Ascending aorta (tissue), 2 donors: ENCODE measurements at regions not wholly inside any gene's neighbourhood (a gene's known extent, or its start where the extent isn't known, plus 50 kb on each side); places are given as distances from the start of the nearest gene placed in this dataset.

ENCODE experiments used
- DNase-seq, 2 donors: peaks; one replicate each; pipeline ENCODE4 v3.0.0-alpha.2; 2019; ENCODE audit warnings: low spot score in 2 of 2
- H3K27ac ChIP-seq, 2 donors: fragments of 200-600 bp; sonication (generic); one replicate each; pipeline ENCODE4 v1.5.1; 2016 to 2017; ENCODE audit warnings: mild to moderate bottlenecking in 1 of 2
- H3K27me3 ChIP-seq: fragments of 200-600 bp; sonication (generic); one replicate; pipeline ENCODE4 v1.5.1; 2017
- H3K36me3 ChIP-seq, 2 donors: fragments of 200-600 bp; sonication (generic); one replicate each; pipeline ENCODE4 v1.5.1; 2016
- H3K4me1 ChIP-seq, 2 donors: fragments of 200-600 bp; sonication (generic); one replicate each; pipeline ENCODE4 v1.5.1; 2016 to 2017; ENCODE audit warnings: mild to moderate bottlenecking in 1 of 2
- H3K4me3 ChIP-seq, 2 donors: fragments of 200-600 bp; sonication (generic); one replicate each; pipeline ENCODE4 v1.5.1; 2016 to 2017; ENCODE audit warnings: mild to moderate bottlenecking in 1 of 2
- H3K9me3 ChIP-seq, 2 donors: fragments of 200-600 bp; sonication (generic); one replicate each; pipeline ENCODE4 v1.5.1; 2016
- intact Hi-C: fragments of 100-400 bp; cut with DNase I; formaldehyde crosslinking; loops from one replicate; pipeline ENCODE4 v1.15.1; 2023
- TF ChIP-seq, protein P1 (sequence below), 3 experiments: fragments of 200-600 bp in 2 of 3; fragments of 450-650 bp in 1 of 3; sonication (generic) in 2 of 3; IDR thresholded peaks; one replicate each; pipeline ENCODE4 v1.5.1; 2016 to 2019; ENCODE audit warnings: antibody characterized with exemption in 3 of 3, mild to moderate bottlenecking in 1 of 3, moderate library complexity in 1 of 3

DNA sequence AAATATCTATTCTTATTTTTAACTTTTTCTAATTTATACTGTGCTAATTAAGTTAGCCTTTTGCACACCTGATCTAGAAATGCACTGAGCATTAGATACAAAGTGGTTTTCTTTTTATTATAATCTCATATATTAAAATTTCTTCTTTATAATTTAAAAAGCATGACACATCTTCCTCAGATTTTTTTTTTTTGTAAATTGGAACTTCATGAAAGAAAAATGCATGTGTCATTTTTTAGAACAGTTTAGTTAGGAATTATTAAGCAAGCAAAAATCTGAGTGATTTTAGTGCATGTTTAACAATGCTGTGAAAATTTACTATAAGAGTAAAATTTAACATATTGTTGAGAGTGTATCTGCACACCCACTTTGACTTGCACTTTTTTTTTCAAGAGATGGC is 367.9 kb downstream of the TFEC start:
- no peak for DNase-seq
- TF ChIP-seq, protein P1, sequence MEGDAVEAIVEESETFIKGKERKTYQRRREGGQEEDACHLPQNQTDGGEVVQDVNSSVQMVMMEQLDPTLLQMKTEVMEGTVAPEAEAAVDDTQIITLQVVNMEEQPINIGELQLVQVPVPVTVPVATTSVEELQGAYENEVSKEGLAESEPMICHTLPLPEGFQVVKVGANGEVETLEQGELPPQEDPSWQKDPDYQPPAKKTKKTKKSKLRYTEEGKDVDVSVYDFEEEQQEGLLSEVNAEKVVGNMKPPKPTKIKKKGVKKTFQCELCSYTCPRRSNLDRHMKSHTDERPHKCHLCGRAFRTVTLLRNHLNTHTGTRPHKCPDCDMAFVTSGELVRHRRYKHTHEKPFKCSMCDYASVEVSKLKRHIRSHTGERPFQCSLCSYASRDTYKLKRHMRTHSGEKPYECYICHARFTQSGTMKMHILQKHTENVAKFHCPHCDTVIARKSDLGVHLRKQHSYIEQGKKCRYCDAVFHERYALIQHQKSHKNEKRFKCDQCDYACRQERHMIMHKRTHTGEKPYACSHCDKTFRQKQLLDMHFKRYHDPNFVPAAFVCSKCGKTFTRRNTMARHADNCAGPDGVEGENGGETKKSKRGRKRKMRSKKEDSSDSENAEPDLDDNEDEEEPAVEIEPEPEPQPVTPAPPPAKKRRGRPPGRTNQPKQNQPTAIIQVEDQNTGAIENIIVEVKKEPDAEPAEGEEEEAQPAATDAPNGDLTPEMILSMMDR (IDR thresholded peaks at IDR 0.05), result no peak
- H3K9me3 ChIP-seq, result no peaks in the 10 kb centered on the region
- no peaks in the 10 kb centered on the region for H3K27me3 ChIP-seq
- H3K27ac ChIP-seq, result no peak overlapping the region
- no peak overlapping the region for H3K4me3 ChIP-seq
- intact Hi-C loops, result no loop called here
- H3K4me1 ChIP-seq, result no peaks in the 10 kb centered on the region
- H3K36me3 ChIP-seq, result no peaks in the 10 kb centered on the region

DNA sequence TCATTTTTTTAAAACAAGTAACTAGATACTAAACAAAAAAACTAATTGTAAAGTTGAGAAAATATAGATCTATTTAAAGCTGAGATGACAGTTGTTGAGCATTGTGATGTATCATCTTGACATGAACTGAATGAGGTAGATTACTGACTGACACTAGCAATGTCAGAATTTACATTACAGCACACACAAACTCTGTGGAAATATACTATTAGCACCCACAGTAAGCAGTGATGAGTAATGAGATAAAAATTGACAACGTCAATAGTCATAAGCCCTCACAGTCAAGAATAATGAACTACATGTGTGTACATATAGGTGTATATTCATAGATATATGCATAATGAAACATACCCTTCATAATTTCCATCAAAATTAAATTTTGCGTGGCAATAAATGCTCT is 368.4 kb downstream of the TFEC start:
- intact Hi-C loops, result no loop called here
- H3K4me1 ChIP-seq, result no peaks in the 10 kb centered on the region
- TF ChIP-seq, protein P1 (IDR thresholded peaks at IDR 0.05), result no peak

DNA sequence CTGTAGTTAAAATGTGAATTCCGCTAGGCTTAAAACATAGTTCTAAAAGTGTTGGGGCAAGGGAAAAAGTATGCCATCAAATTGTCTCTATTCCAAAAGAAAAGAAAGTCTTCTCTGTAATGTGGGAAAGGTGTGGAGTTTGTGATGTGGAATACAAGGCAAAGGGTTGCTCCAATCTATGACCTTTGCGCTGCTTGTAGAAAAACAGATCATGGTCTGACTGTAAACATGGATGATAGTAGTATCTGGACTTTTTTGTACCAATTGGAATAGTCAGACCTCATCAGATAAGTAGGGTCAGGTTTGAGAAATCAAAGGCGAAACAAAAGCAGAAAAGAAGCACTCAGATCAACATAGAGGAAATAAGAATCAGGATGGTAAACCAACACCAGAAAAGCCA is 372.3 kb downstream of the TFEC start:
- intact Hi-C loops, result no loop called here
- Histone ChIP-seq H3K4me1 (no peaks in the 10 kb centered on the region), H3K27ac (no peak overlapping the region), H3K9me3 (no peaks in the 10 kb centered on the region), H3K36me3 (no peaks in the 10 kb centered on the region), H3K27me3 (no peaks in the 10 kb centered on the region), H3K4me3 (no peak overlapping the region)
- TF ChIP-seq, protein P1 (IDR thresholded peaks at IDR 0.05), result no peak
- no peak for DNase-seq

More for the DNA sequence above, 368.4 kb downstream of the TFEC start:
- Histone ChIP-seq H3K4me3 (no peak overlapping the region), H3K27ac (no peak overlapping the region), H3K9me3 (no peaks in the 10 kb centered on the region), H3K36me3 (no peaks in the 10 kb centered on the region), H3K27me3 (no peaks in the 10 kb centered on the region)
- DNase-seq, result no peak

DNA sequence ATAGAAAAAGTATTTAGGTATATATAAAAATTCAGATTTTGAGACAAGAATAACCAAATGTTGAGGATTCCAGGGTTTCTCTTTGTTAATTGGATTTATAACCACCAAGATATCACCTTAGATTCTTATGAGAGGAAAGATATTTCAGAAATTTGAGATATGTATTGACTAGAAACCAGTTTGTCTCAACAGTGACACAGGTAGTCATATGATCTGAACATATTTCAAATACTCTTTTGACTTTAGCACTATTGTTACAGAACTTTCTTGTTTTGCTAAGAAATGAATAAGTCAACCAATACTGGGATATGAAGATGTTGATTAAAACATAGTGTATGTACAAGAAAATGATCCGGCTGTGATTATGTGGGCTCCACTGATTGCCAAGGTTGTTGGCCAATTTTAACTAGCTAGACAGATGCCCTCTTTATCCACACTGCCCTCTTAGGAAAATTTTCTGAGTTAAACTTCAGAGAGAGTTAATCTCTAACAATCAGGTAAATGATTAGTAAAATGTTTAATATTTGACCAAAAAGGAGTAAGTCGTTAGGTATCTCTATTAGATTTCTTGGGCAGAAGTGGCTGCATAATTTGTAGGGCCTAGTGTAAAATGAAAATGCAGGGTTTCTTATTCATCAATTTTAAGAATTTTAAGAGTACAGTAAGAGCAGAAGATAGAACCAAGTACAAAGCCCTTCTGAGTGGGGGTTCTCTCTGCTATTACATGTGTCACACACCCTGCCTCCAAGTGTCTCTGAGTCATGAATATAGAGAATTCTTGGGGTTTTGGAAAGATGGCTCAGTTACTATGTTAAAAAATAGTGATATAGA is 376.0 kb downstream of the TFEC start:
- Histone ChIP-seq H3K9me3 (no peaks in the 10 kb centered on the region), H3K27me3 (no peaks in the 10 kb centered on the region), H3K27ac (no peak overlapping the region), H3K4me3 (no peak overlapping the region), H3K36me3 (no peaks in the 10 kb centered on the region), H3K4me1 (no peaks in the 10 kb centered on the region)
- TF ChIP-seq, protein P1 (IDR thresholded peaks at IDR 0.05), result no peak
- intact Hi-C loops, result no loop called here
- no peak for DNase-seq

DNA sequence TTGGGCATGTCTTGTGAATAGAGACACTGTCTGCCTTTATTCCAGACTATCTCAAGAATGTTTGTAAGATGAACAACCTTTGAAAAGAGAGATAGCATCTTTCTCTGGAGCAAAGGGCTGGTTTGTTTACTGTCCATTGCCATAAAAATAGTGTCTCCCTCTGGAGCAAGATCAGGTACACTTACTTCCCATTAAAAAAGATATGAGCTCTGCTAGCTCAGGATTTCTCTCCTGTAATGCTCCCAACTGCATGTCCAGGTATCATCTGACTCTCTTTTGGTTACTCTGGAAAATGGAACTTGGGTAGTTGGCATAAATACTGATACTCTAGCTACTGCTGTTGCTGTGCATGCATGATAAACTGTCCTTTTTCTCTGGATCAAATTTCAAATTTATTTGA is 381.1 kb downstream of the TFEC start:
- Histone ChIP-seq H3K27me3 (no peaks in the 10 kb centered on the region), H3K4me3 (no peak overlapping the region), H3K4me1 (no peaks in the 10 kb centered on the region), H3K27ac (no peak overlapping the region), H3K36me3 (no peaks in the 10 kb centered on the region), H3K9me3 (peaks cover 0 to 5% of the 10 kb centered on the region in 2 donors)
- TF ChIP-seq, protein P1 (IDR thresholded peaks at IDR 0.05), result no peak
- DNase-seq, result no peak
- intact Hi-C loops, result no loop called here
